ENCODE measurements at regions not wholly inside any gene's neighbourhood (a gene's known extent, or its start where the extent isn't known, plus 50 kb on each side); places are given as distances from the start of the nearest gene placed in this dataset.

DNA sequence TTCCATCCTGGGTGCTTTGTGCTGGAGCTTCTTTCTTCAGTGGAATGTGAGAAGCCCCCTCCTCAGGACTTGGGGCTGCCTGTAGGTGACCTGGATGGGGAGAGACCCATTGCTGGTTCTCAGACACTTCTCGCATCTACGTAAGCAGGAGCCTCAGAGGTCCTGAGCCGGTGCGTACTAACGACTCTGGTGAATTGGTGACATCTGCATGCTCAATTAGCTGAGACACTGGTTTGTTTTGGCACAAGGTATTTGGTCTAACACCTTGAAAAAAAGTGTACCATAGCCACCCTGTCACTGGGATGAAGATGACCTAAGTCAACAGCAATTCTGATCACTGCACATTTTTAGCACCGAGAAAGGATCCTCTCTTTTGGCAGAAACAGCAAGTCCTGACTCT lies 57.7 kb downstream of the LRRC30 start:
- no peaks in the 10 kb centered on the region for H3K36me3 ChIP-seq (ENCODE audit: insufficient read depth, low read length)
- TF ChIP-seq, protein P1, sequence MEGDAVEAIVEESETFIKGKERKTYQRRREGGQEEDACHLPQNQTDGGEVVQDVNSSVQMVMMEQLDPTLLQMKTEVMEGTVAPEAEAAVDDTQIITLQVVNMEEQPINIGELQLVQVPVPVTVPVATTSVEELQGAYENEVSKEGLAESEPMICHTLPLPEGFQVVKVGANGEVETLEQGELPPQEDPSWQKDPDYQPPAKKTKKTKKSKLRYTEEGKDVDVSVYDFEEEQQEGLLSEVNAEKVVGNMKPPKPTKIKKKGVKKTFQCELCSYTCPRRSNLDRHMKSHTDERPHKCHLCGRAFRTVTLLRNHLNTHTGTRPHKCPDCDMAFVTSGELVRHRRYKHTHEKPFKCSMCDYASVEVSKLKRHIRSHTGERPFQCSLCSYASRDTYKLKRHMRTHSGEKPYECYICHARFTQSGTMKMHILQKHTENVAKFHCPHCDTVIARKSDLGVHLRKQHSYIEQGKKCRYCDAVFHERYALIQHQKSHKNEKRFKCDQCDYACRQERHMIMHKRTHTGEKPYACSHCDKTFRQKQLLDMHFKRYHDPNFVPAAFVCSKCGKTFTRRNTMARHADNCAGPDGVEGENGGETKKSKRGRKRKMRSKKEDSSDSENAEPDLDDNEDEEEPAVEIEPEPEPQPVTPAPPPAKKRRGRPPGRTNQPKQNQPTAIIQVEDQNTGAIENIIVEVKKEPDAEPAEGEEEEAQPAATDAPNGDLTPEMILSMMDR (IDR thresholded peaks at IDR 0.05), result no peak
- no peak overlapping the region for H3K27ac ChIP-seq (ENCODE audit: low read depth in 1 of 2, low read length in 2 of 2)
- CTCF ChIA-PET, result no interaction called here
- H3K4me1 Mint-ChIP-seq (ENCODE audit: low read depth), result no peaks in the 10 kb centered on the region
- no peaks in the 10 kb centered on the region for H3K27me3 ChIP-seq (ENCODE audit: control insufficient read depth in 1 of 2, insufficient read depth in 2 of 2, low read length in 2 of 2)
- no peak for ATAC-seq (ENCODE audit: poor library complexity)
- no peaks in the 10 kb centered on the region for H3K9me3 Mint-ChIP-seq
- peaks cover 0 to 3% of the 10 kb centered on the region in 2 experiments for H3K9me3 ChIP-seq (ENCODE audit: control insufficient read depth in 1 of 2, insufficient read depth in 1 of 2, low read length in 2 of 2)
- no peak overlapping the region for H3K27ac Mint-ChIP-seq
- POLR2A ChIA-PET, result no interaction called here
- no peak for DNase-seq
- H3K27me3 Mint-ChIP-seq, result no peaks in the 10 kb centered on the region
- no peak overlapping the region for H3K4me3 Mint-ChIP-seq
- no peaks in the 10 kb centered on the region for H3K36me3 Mint-ChIP-seq (ENCODE audit: low read depth)
- no peaks in the 10 kb centered on the region for H3K4me1 ChIP-seq (ENCODE audit: insufficient read depth, low read length)
- intact Hi-C loops (cut with DNase I, micrococcal nuclease), result no loop called here
- H3K4me3 ChIP-seq (ENCODE audit: low read length), result no peak overlapping the region

DNA sequence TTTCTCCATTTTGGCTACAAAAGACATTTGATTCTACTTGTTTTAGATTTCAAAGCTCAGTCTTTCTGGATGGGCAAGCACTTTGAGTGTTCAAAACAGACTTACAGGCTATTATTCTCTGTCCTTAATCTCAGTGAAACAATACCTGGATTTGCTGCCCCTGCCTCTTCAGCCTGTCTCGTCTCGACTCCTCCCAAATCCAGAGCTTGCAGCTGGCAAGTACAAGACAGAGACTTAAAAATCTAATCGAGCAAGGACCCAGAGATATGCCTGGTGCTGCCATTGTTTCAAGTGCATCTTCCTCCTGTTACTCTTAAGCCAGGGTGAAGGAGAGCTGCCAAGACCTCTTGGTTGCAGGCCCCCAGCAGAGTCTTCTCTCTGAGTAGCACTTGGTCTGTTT lies 59.2 kb downstream of the LRRC30 start:
- Mint-ChIP-seq H3K36me3 (ENCODE audit: low read depth) (no peaks in the 10 kb centered on the region), H3K4me3 (no peak overlapping the region), H3K4me1 (ENCODE audit: low read depth) (no peaks in the 10 kb centered on the region), H3K27me3 (no peaks in the 10 kb centered on the region), H3K27ac (no peak overlapping the region), H3K9me3 (peaks cover 4% of the 10 kb centered on the region)
- Histone ChIP-seq H3K4me1 (ENCODE audit: insufficient read depth, low read length) (no peaks in the 10 kb centered on the region), H3K27ac (ENCODE audit: low read depth in 1 of 2, low read length in 2 of 2) (no peak overlapping the region), H3K9me3 (ENCODE audit: control insufficient read depth in 1 of 2, insufficient read depth in 1 of 2, low read length in 2 of 2) (peaks cover 0 to 10% of the 10 kb centered on the region in 2 experiments), H3K36me3 (ENCODE audit: insufficient read depth, low read length) (no peaks in the 10 kb centered on the region), H3K27me3 (ENCODE audit: control insufficient read depth in 1 of 2, insufficient read depth in 2 of 2, low read length in 2 of 2) (no peaks in the 10 kb centered on the region), H3K4me3 (ENCODE audit: low read length) (no peak overlapping the region)
- intact Hi-C loops (cut with DNase I, micrococcal nuclease), result no loop called here
- TF ChIP-seq, protein P1 (IDR thresholded peaks at IDR 0.05), result no peak
- POLR2A ChIA-PET, result no interaction called here
- CTCF ChIA-PET, result no interaction called here
- no peak for ATAC-seq (ENCODE audit: poor library complexity)
- DNase-seq, result no peak

DNA sequence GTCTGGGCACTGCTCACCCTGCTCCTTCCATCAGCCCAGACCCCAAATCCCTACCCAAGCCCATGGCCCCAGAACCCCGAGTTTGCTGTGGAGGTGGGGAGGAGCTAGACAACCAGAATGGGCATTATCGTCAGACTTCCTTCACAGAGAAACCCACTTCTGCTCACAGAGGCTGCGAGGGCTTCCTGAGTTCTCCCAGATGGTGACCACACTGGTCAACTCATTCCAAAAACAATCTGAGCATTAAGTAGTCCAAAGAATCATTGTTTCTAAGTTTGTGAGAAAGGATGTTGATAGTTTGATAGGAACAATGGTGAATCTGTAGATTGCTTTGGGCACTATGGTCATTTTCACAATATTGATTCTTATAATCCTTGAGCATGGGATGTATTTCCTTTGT lies 60.2 kb downstream of the LRRC30 start:
- Histone ChIP-seq H3K27me3 (ENCODE audit: control insufficient read depth in 1 of 2, insufficient read depth in 2 of 2, low read length in 2 of 2) (no peaks in the 10 kb centered on the region), H3K4me3 (ENCODE audit: low read length) (no peak overlapping the region), H3K4me1 (ENCODE audit: insufficient read depth, low read length) (no peaks in the 10 kb centered on the region), H3K9me3 (ENCODE audit: control insufficient read depth in 1 of 2, insufficient read depth in 1 of 2, low read length in 2 of 2) (peaks cover 0 to 10% of the 10 kb centered on the region in 2 experiments), H3K27ac (ENCODE audit: low read depth in 1 of 2, low read length in 2 of 2) (no peak overlapping the region), H3K36me3 (ENCODE audit: insufficient read depth, low read length) (no peaks in the 10 kb centered on the region)
- intact Hi-C loops (cut with DNase I, micrococcal nuclease), result no loop called here
- DNase-seq (no peak), ATAC-seq (ENCODE audit: poor library complexity) (no peak)
- TF ChIP-seq, protein P1 (IDR thresholded peaks at IDR 0.05), result no peak
- CTCF ChIA-PET, result no interaction called here
- no peak overlapping the region for H3K4me3 Mint-ChIP-seq
- no peak overlapping the region for H3K27ac Mint-ChIP-seq
- no peaks in the 10 kb centered on the region for H3K36me3 Mint-ChIP-seq (ENCODE audit: low read depth)
- H3K9me3 Mint-ChIP-seq, result peaks cover 7% of the 10 kb centered on the region
- H3K4me1 Mint-ChIP-seq (ENCODE audit: low read depth), result no peaks in the 10 kb centered on the region
- POLR2A ChIA-PET, result no interaction called here
- no peaks in the 10 kb centered on the region for H3K27me3 Mint-ChIP-seq

Data from CD4-positive, alpha-beta T cell (primary cell).